ENCODE measurements at regions not wholly inside any gene's neighbourhood (a gene's known extent, or its start where the extent isn't known, plus 50 kb on each side); places are given as distances from the start of the nearest gene placed in this dataset.

DNA sequence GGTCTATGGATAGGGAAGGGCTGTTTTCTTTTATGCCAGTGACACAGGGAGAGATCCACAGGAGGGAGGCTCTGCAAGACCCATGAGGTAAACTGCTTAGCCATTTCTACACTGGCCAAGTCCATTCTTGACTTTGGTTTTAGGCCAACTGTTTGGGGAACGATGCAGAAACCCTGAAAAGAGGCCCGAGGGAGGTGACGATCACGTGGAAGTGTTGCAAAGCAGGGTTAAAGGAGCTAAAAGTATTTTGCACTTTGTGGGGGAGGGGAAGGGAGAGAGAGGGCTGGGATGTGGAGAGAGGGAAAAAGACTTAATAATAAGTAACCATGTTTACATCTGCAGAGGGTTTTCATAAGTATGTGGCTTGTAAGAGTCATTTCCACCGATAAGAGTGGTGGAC, 239.7 kb downstream of the EMX2 start:
- ChIA-PET POLR2A (no interaction called here), CTCF (ENCODE audit: unreplicated experiment) (no interaction called here)
- no TSS peak for BruUV-seq (replicated peaks)
- no peaks in the 10 kb centered on the region for H3K9me3 ChIP-seq (ENCODE audit: low read length)
- no peak overlapping the region for H2AFZ ChIP-seq (ENCODE audit: low read length)
- no peaks in the 10 kb centered on the region for H3K9me2 ChIP-seq (ENCODE audit: insufficient read depth, low read length)
- no peak overlapping the region for H3K4me3 ChIP-seq (ENCODE audit: low read depth, low read length, poor library complexity, severe bottlenecking)
- no peaks in the 10 kb centered on the region for H3K36me3 ChIP-seq (ENCODE audit: insufficient read depth, low read length)
- no peaks in the 10 kb centered on the region for H3K4me1 ChIP-seq (ENCODE audit: insufficient read depth, low read length, poor library complexity, severe bottlenecking)
- TF ChIP-seq EZH2phosphoT487 (IDR thresholded peaks at IDR 0.05; ENCODE audit: borderline replicate concordance, low read depth, low read length): no peak
- TF ChIP-seq, protein P1, sequence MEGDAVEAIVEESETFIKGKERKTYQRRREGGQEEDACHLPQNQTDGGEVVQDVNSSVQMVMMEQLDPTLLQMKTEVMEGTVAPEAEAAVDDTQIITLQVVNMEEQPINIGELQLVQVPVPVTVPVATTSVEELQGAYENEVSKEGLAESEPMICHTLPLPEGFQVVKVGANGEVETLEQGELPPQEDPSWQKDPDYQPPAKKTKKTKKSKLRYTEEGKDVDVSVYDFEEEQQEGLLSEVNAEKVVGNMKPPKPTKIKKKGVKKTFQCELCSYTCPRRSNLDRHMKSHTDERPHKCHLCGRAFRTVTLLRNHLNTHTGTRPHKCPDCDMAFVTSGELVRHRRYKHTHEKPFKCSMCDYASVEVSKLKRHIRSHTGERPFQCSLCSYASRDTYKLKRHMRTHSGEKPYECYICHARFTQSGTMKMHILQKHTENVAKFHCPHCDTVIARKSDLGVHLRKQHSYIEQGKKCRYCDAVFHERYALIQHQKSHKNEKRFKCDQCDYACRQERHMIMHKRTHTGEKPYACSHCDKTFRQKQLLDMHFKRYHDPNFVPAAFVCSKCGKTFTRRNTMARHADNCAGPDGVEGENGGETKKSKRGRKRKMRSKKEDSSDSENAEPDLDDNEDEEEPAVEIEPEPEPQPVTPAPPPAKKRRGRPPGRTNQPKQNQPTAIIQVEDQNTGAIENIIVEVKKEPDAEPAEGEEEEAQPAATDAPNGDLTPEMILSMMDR (conservative IDR thresholded peaks at IDR 0.05; ENCODE audit: low read length): no peak
- DNase-seq (ENCODE audit: low spot score): no peak
- no peaks in the 10 kb centered on the region for H3K79me2 ChIP-seq (ENCODE audit: insufficient read depth, low read depth, low read length)
- no peak overlapping the region for H3K4me2 ChIP-seq (ENCODE audit: low read length)
- no peaks in the 10 kb centered on the region for H4K20me1 ChIP-seq (ENCODE audit: insufficient read depth, low read length)
- intact Hi-C loops (cut with micrococcal nuclease; ENCODE audit: unreplicated experiment): no loop called here
- no peak overlapping the region for H3K27ac ChIP-seq (ENCODE audit: low read depth, low read length, poor library complexity, severe bottlenecking)

DNA sequence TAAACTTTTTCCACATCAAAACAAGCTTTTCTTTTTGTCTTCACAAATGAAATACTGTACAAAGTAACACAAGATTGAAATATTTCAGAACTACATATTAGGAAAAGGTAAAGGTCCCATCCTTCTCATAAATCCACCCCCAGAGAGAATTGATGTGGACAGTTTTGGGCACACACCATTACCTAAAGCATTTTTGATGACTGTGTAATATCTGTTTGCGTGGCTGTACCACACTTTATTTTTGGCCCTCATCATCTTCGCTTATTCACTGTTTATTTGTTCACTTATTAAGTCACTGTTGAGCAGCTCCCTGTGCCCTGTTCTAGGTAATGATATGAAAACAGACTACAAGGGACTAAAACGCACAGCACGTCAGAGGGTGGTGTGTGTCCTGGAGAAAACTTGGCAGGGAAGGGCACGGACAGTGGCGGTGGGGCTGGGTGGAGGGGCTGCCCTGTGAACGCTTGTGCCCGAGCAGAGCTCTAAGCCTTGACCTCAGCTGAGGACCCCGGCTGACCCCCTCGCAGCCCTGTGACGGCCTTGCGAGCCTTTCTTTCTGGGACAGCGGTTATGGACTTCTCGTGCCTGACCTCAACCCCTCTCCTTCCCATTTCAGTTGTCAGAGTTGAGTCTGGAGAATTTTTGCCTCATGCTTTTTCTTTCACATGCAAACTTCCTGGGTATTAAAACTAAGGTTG, 241.3 kb downstream of the EMX2 start:
- Histone ChIP-seq H3K4me3 (ENCODE audit: low read depth, low read length, poor library complexity, severe bottlenecking) (no peak overlapping the region), H4K20me1 (ENCODE audit: insufficient read depth, low read length) (no peaks in the 10 kb centered on the region), H3K36me3 (ENCODE audit: insufficient read depth, low read length) (no peaks in the 10 kb centered on the region), H3K4me1 (ENCODE audit: insufficient read depth, low read length, poor library complexity, severe bottlenecking) (no peaks in the 10 kb centered on the region), H3K9me3 (ENCODE audit: low read length) (no peaks in the 10 kb centered on the region), H3K27ac (ENCODE audit: low read depth, low read length, poor library complexity, severe bottlenecking) (no peak overlapping the region), H3K4me2 (ENCODE audit: low read length) (no peak overlapping the region), H3K9me2 (ENCODE audit: insufficient read depth, low read length) (no peaks in the 10 kb centered on the region), H3K79me2 (ENCODE audit: insufficient read depth, low read depth, low read length) (no peaks in the 10 kb centered on the region), H2AFZ (ENCODE audit: low read length) (no peak overlapping the region)
- intact Hi-C loops (cut with micrococcal nuclease; ENCODE audit: unreplicated experiment): no loop called here
- no TSS peak for BruUV-seq (replicated peaks)
- ChIA-PET POLR2A (interaction anchor here (0.6 kb wide), 1 partner anchor 170 kb away, joined by 3 read pairs; no protein-coding TSS in a partner anchor), CTCF (ENCODE audit: unreplicated experiment) (no interaction called here)
- no peak for DNase-seq (ENCODE audit: low spot score)
- no peak for TF ChIP-seq EZH2phosphoT487 (IDR thresholded peaks at IDR 0.05; ENCODE audit: borderline replicate concordance, low read depth, low read length)
- TF ChIP-seq, protein P1 (conservative IDR thresholded peaks at IDR 0.05; ENCODE audit: low read length): no peak

DNA sequence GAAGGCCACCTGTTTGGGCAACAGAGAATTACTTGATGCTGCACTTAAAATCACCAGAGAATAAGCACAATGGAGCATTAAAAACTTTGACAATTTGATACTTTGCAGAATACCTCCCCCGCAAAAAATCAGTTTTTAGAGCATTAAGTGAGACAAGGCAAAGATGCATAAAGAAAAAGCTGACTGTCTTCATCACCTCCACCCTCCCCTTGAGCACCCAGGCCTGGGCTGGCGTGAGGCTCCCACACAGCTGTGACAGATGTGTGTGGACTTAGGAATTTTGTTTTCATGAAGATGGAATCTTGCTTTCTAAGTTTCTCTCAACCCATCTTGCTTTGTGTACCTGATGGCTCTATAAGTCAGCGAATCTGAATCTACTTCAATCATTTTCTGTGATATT, 242.2 kb downstream of the EMX2 start:
- no peak for DNase-seq (ENCODE audit: low spot score)
- no peak overlapping the region for H3K27ac ChIP-seq (ENCODE audit: low read depth, low read length, poor library complexity, severe bottlenecking)
- no peak overlapping the region for H3K4me2 ChIP-seq (ENCODE audit: low read length)
- H3K9me3 ChIP-seq (ENCODE audit: low read length): no peaks in the 10 kb centered on the region
- BruUV-seq (replicated peaks): no TSS peak
- H3K36me3 ChIP-seq (ENCODE audit: insufficient read depth, low read length): no peaks in the 10 kb centered on the region
- H3K4me1 ChIP-seq (ENCODE audit: insufficient read depth, low read length, poor library complexity, severe bottlenecking): no peaks in the 10 kb centered on the region
- POLR2A ChIA-PET: no interaction called here
- H4K20me1 ChIP-seq (ENCODE audit: insufficient read depth, low read length): no peaks in the 10 kb centered on the region
- H3K9me2 ChIP-seq (ENCODE audit: insufficient read depth, low read length): no peaks in the 10 kb centered on the region
- H3K4me3 ChIP-seq (ENCODE audit: low read depth, low read length, poor library complexity, severe bottlenecking): no peak overlapping the region
- no peaks in the 10 kb centered on the region for H3K79me2 ChIP-seq (ENCODE audit: insufficient read depth, low read depth, low read length)
- CTCF ChIA-PET (ENCODE audit: unreplicated experiment): no interaction called here
- intact Hi-C loops (cut with micrococcal nuclease; ENCODE audit: unreplicated experiment): no loop called here
- no peak for TF ChIP-seq EZH2phosphoT487 (IDR thresholded peaks at IDR 0.05; ENCODE audit: borderline replicate concordance, low read depth, low read length)
- TF ChIP-seq, protein P1 (conservative IDR thresholded peaks at IDR 0.05; ENCODE audit: low read length): no peak
- no peak overlapping the region for H2AFZ ChIP-seq (ENCODE audit: low read length)
